Activated naive CD8-positive, alpha-beta T cell treated with anti-CD3 and anti-CD28 coated beads, Interleukin-2, amount 50 U/mL, for 24 hours (primary cell): ENCODE measurements at regions not wholly inside any gene's neighbourhood (a gene's known extent, or its start where the extent isn't known, plus 50 kb on each side); places are given as distances from the start of the nearest gene placed in this dataset.

Experiments
- ATAC-seq: fragments of 150-1000 bp; cut with Tn5 transposase; one replicate; pipeline ENCODE4 v1.10.0; 2021
- DNase-seq: peaks from one replicate; pipeline ENCODE4 v3.0.0; 2021
- H3K27ac Mint-ChIP-seq: one replicate; pipeline ENCODE4 v1.8.0; 2021; ENCODE audit warnings: mild to moderate bottlenecking, mixed read lengths
- H3K27me3 Mint-ChIP-seq: one replicate; pipeline ENCODE4 v1.8.0; 2021; ENCODE audit warnings: mixed read lengths
- H3K36me3 Mint-ChIP-seq: one replicate; pipeline ENCODE4 v1.8.0; 2021; ENCODE audit warnings: low read depth, mixed read lengths
- H3K4me1 Mint-ChIP-seq: one replicate; pipeline ENCODE4 v1.8.0; 2021; ENCODE audit warnings: mixed read lengths
- H3K4me3 Mint-ChIP-seq: one replicate; pipeline ENCODE4 v1.8.0; 2021; ENCODE audit warnings: mild to moderate bottlenecking, moderate library complexity, mixed read lengths
- H3K9me3 Mint-ChIP-seq: one replicate; pipeline ENCODE4 v1.8.0; 2021; ENCODE audit warnings: mixed read lengths

DNA sequence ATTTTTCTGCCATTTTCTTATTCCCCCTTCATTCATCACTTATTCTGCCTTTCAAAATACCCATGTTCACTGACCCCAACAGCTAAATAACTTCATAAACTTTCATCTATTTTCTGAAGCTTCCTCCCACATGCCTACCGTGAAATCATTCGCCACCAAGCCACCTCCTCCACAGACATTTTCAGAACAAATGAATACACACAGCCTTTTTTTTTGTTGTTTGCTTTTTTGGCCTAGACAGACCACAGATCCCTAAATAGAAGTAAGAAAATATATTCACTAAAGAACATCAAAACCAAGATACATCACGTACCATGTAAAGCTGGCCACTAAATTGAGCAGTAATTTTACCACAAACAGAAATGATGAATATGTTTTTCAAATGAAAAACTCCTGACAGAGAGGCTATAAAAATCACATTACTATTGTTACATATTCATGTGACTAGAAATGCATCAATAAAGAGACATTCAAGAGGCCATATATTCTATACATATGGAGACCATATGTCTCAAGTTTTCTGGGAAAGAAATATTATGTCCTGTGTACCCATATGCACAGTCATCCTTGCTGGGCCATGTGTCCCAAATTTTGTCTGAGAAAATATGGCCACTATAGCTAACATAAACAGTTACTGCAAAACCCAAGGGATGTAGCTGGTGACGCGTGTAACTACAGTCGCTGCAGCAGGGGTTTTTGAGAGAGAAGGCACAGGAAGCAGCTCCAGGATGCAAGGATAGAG, 200.3 kb downstream of the FBXO15 start:
- ATAC-seq, result no peak
- Mint-ChIP-seq H3K9me3 (no peaks in the 10 kb centered on the region), H3K27ac (no peak overlapping the region), H3K36me3 (no peaks in the 10 kb centered on the region), H3K27me3 (no peaks in the 10 kb centered on the region), H3K4me3 (no peak overlapping the region), H3K4me1 (peaks cover 6% of the 10 kb centered on the region)
- no peak for DNase-seq

DNA sequence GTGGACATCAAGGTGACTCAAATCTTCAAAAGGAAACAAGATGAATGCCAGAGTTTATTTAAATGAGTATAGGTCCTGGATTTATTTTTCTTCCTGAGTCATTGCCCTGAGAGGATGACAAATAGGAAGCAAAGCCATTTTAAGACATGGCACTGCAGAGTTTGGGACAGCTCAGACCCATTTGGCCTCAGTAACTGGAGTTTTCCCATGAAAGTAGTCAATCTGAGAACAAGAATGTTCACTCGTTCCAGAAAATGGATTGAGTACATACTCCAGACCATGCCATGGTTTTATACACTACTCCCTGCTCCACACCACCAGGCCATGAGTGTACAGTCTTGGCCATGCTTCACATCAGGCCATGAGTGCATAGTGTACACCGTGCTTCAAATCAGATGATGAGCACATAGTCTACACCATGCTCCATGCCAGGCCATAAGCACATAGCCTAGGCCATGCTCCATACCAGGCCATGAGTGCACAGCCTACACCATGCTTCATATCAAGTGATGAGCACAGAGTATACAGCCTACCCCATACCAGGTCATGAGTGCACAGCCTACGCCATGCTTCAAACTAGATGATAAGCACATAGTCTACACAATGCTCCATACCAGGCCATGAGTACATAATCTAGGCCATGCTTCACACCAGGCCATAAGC, 202.4 kb downstream of the FBXO15 start:
- DNase-seq (no peak), ATAC-seq (peak; percentile 39)
- Mint-ChIP-seq H3K4me1 (peaks cover 3% of the 10 kb centered on the region), H3K27ac (no peak overlapping the region), H3K4me3 (no peak overlapping the region), H3K9me3 (no peaks in the 10 kb centered on the region), H3K27me3 (no peaks in the 10 kb centered on the region), H3K36me3 (no peaks in the 10 kb centered on the region)

GRCh38 chr18:73944715-73945114, 202.9 kb downstream of the FBXO15 start:
- H3K27ac Mint-ChIP-seq, result no peak overlapping the region
- H3K36me3 Mint-ChIP-seq, result no peaks in the 10 kb centered on the region
- no peak for ATAC-seq

DNA sequence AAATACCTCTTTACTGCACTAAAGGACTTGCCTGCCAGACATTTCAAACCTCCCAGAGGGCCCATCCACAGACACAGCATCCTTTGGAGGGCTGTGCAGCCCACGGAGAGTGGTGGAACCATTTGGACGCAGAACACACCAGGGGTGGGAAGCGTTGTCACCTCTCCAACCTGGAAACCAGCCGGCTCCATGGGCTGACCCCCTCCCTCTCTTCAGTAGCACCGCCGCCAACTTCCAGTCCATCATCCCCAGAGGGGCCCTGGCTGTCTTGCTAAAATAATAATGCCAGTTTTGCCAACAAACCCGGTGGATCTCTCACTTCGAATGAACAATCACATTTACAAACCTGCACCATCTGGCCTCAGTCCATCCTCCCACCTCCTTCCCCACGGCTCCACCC, 203.9 kb downstream of the FBXO15 start:
- DNase-seq, result no peak
- no peak overlapping the region for H3K27ac Mint-ChIP-seq
- no peaks in the 10 kb centered on the region for H3K36me3 Mint-ChIP-seq
- no peak for ATAC-seq
- H3K9me3 Mint-ChIP-seq, result no peaks in the 10 kb centered on the region
- peaks cover 3% of the 10 kb centered on the region for H3K4me1 Mint-ChIP-seq
- no peak overlapping the region for H3K4me3 Mint-ChIP-seq
- no peaks in the 10 kb centered on the region for H3K27me3 Mint-ChIP-seq

More at GRCh38 chr18:73944715-73945114, 202.9 kb downstream of the FBXO15 start:
- Mint-ChIP-seq H3K4me1 (peaks cover 3% of the 10 kb centered on the region), H3K4me3 (no peak overlapping the region), H3K9me3 (no peaks in the 10 kb centered on the region), H3K27me3 (no peaks in the 10 kb centered on the region)
- DNase-seq, result no peak

- no peak for ATAC-seq
- no peak for DNase-seq
- H3K4me3 Mint-ChIP-seq, result no peak overlapping the region
- no peaks in the 10 kb centered on the region for H3K27me3 Mint-ChIP-seq
- H3K36me3 Mint-ChIP-seq, result no peaks in the 10 kb centered on the region
- H3K27ac Mint-ChIP-seq, result no peak overlapping the region
- H3K4me1 Mint-ChIP-seq, result no peaks in the 10 kb centered on the region
- H3K9me3 Mint-ChIP-seq, result no peaks in the 10 kb centered on the region
Observed at GRCh38 chr18:73942956-73943355, 204.7 kb downstream of the FBXO15 start.

- H3K4me1 Mint-ChIP-seq, result no peaks in the 10 kb centered on the region
- H3K4me3 Mint-ChIP-seq, result no peak overlapping the region
- H3K27me3 Mint-ChIP-seq, result no peaks in the 10 kb centered on the region
- DNase-seq, result no peak
- no peak for ATAC-seq
- H3K27ac Mint-ChIP-seq, result no peak overlapping the region
- H3K9me3 Mint-ChIP-seq, result no peaks in the 10 kb centered on the region
- H3K36me3 Mint-ChIP-seq, result no peaks in the 10 kb centered on the region
Observed at GRCh38 chr18:73942081-73942625, 205.5 kb downstream of the FBXO15 start.

- DNase-seq (no peak), ATAC-seq (no peak)
- Mint-ChIP-seq H3K4me1 (no peaks in the 10 kb centered on the region), H3K9me3 (no peaks in the 10 kb centered on the region), H3K36me3 (no peaks in the 10 kb centered on the region), H3K27me3 (no peaks in the 10 kb centered on the region), H3K4me3 (no peak overlapping the region), H3K27ac (no peak overlapping the region)
Observed at GRCh38 chr18:73940721-73941120, 206.9 kb downstream of the FBXO15 start.

GRCh38 chr18:73939391-73939790, 208.2 kb downstream of the FBXO15 start:
- ATAC-seq (no peak), DNase-seq (no peak)
- Mint-ChIP-seq H3K4me3 (no peak overlapping the region), H3K9me3 (no peaks in the 10 kb centered on the region), H3K27me3 (no peaks in the 10 kb centered on the region), H3K4me1 (no peaks in the 10 kb centered on the region), H3K36me3 (no peaks in the 10 kb centered on the region), H3K27ac (no peak overlapping the region)

DNA sequence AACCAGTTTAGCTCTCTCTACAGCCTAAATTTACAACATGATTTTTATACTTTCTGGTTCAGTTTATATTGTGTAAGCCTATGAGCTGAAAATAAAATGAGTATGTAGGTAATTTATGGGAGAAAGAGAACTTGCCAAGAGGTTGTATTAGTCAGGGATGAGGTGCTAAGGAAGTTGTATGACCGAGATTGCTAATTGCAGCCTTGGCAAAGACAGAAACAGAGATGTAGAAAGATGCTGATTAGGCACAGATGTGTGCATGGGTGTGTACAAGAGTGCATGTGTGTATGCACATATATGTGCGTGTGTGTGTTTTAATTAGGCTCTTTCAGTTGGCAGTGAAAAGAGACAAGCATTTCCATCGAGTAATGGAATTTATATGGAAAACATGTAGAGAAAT, 213.9 kb downstream of the FBXO15 start:
- no peak overlapping the region for H3K27ac Mint-ChIP-seq
- DNase-seq (no peak), ATAC-seq (no peak)
- no peaks in the 10 kb centered on the region for H3K9me3 Mint-ChIP-seq
- no peak overlapping the region for H3K4me3 Mint-ChIP-seq
- H3K27me3 Mint-ChIP-seq, result peaks cover 2% of the 10 kb centered on the region
- H3K36me3 Mint-ChIP-seq, result no peaks in the 10 kb centered on the region
- H3K4me1 Mint-ChIP-seq, result no peaks in the 10 kb centered on the region

- no peak for DNase-seq
- Mint-ChIP-seq H3K4me1 (no peaks in the 10 kb centered on the region), H3K36me3 (no peaks in the 10 kb centered on the region), H3K9me3 (no peaks in the 10 kb centered on the region), H3K27me3 (peaks cover 5% of the 10 kb centered on the region), H3K27ac (no peak overlapping the region), H3K4me3 (no peak overlapping the region)
- ATAC-seq, result no peak
Observed at GRCh38 chr18:73932976-73933375, 214.7 kb downstream of the FBXO15 start.

- DNase-seq (no peak), ATAC-seq (no peak)
- no peak overlapping the region for H3K4me3 Mint-ChIP-seq
- H3K4me1 Mint-ChIP-seq, result no peaks in the 10 kb centered on the region
- no peaks in the 10 kb centered on the region for H3K36me3 Mint-ChIP-seq
- H3K27ac Mint-ChIP-seq, result no peak overlapping the region
- H3K9me3 Mint-ChIP-seq, result no peaks in the 10 kb centered on the region
- peaks cover 12% of the 10 kb centered on the region for H3K27me3 Mint-ChIP-seq
Observed at GRCh38 chr18:73927496-73927895, 220.1 kb downstream of the FBXO15 start.

DNA sequence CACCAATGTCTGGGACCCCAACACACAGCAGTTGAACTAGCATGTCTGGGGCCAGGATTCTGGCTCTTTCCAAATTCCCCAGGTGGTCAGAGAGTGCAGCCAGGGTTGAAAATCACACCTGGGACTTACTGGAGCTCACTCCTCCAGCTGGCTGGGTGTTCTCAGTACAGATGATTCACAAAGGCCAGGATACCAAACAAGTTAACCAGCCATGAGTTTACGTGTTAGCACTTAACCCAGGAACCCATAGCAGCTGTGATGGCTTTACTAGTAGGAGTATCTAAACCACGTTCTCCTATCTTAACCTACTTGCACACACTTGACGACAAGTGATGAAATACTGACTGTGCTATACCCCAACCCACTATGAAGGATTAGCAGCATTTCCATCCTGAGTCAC, 222.8 kb downstream of the FBXO15 start:
- no peaks in the 10 kb centered on the region for H3K4me1 Mint-ChIP-seq
- H3K27ac Mint-ChIP-seq, result no peak overlapping the region
- H3K4me3 Mint-ChIP-seq, result no peak overlapping the region
- H3K9me3 Mint-ChIP-seq, result no peaks in the 10 kb centered on the region
- ATAC-seq (no peak), DNase-seq (no peak)
- H3K36me3 Mint-ChIP-seq, result no peaks in the 10 kb centered on the region
- H3K27me3 Mint-ChIP-seq, result peaks cover 10% of the 10 kb centered on the region

- no peaks in the 10 kb centered on the region for H3K9me3 Mint-ChIP-seq
- H3K4me1 Mint-ChIP-seq, result no peaks in the 10 kb centered on the region
- H3K27me3 Mint-ChIP-seq, result peaks cover 10% of the 10 kb centered on the region
- H3K36me3 Mint-ChIP-seq, result no peaks in the 10 kb centered on the region
- no peak for DNase-seq
- H3K27ac Mint-ChIP-seq, result no peak overlapping the region
- ATAC-seq, result no peak
- H3K4me3 Mint-ChIP-seq, result no peak overlapping the region
Observed at GRCh38 chr18:73924307-73924706, 223.3 kb downstream of the FBXO15 start.

GRCh38 chr18:73923866-73924265, 223.8 kb downstream of the FBXO15 start:
- DNase-seq (no peak), ATAC-seq (no peak)
- no peaks in the 10 kb centered on the region for H3K9me3 Mint-ChIP-seq
- no peak overlapping the region for H3K4me3 Mint-ChIP-seq
- H3K4me1 Mint-ChIP-seq, result no peaks in the 10 kb centered on the region
- no peak overlapping the region for H3K27ac Mint-ChIP-seq
- no peaks in the 10 kb centered on the region for H3K36me3 Mint-ChIP-seq
- peaks cover 11% of the 10 kb centered on the region for H3K27me3 Mint-ChIP-seq

DNA sequence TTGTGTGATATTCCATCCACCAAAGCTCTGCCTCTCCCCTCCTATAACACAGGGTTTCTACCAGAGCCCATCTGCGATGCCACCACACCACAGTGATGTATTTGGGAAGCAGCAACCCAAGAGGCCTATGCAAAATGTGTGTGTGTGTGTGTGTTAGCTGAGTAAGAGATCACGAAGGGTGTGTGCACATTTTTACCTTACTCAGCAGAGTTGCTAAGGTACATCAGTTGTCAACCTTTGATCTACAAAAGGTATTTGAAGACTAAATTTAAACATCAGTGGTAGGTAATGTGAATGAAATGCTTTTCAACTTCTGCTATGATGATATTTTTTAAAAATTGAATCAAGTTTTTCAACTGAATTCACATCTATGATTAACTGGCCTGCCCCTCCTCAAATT, 227.6 kb downstream of the FBXO15 start:
- DNase-seq (no peak), ATAC-seq (no peak)
- no peaks in the 10 kb centered on the region for H3K9me3 Mint-ChIP-seq
- no peak overlapping the region for H3K4me3 Mint-ChIP-seq
- H3K4me1 Mint-ChIP-seq, result no peaks in the 10 kb centered on the region
- H3K27me3 Mint-ChIP-seq, result peaks cover 15% of the 10 kb centered on the region
- H3K36me3 Mint-ChIP-seq, result no peaks in the 10 kb centered on the region
- H3K27ac Mint-ChIP-seq, result no peak overlapping the region
